HG02885 (cell line): ENCODE measurements at regions not wholly inside any gene's neighbourhood (a gene's known extent, or its start where the extent isn't known, plus 50 kb on each side); places are given as distances from the start of the nearest gene placed in this dataset.
A peak's percentile ranks its signal among the peaks of the same experiment; 100 is the strongest.

ENCODE experiments used
- ATAC-seq: cut with Tn5 transposase; IDR thresholded peaks from one replicate; pipeline ENCODE4 v1.9.1; 2021; ENCODE audit warnings: mild to moderate bottlenecking; ENCODE audit not compliant: unreplicated experiment, poor library complexity

- no peak for ATAC-seq
Observed at GRCh38 chr1:105641407-105641806, 1415.1 kb upstream of the PRMT6 start.

GRCh38 chr1:105652109-105652508 lies 1404.4 kb upstream of the PRMT6 start:
- ATAC-seq, result no peak

- ATAC-seq, result no peak
Observed at GRCh38 chr1:105655032-105655431, 1401.4 kb upstream of the PRMT6 start.

GRCh38 chr1:105664495-105664894 lies 1392.0 kb upstream of the PRMT6 start:
- no peak for ATAC-seq

- ATAC-seq, result no peak
Observed at GRCh38 chr1:105678334-105678733, 1378.1 kb upstream of the PRMT6 start.

GRCh38 chr1:105684714-105685113 lies 1371.8 kb upstream of the PRMT6 start:
- ATAC-seq, result no peak

- no peak for ATAC-seq
Observed at GRCh38 chr1:105686026-105686425, 1370.4 kb upstream of the PRMT6 start.

GRCh38 chr1:105686874-105687690 lies 1369.4 kb upstream of the PRMT6 start:
- no peak for ATAC-seq

- ATAC-seq, result no peak
Observed at GRCh38 chr1:105700723-105701122, 1355.8 kb upstream of the PRMT6 start.

- ATAC-seq, result no peak
Observed at GRCh38 chr1:105724286-105724685, 1332.2 kb upstream of the PRMT6 start.

- ATAC-seq, result no peak
Observed at GRCh38 chr1:105730701-105731100, 1325.8 kb upstream of the PRMT6 start.

GRCh38 chr1:105736349-105736748 lies 1320.1 kb upstream of the PRMT6 start:
- no peak for ATAC-seq

- no peak for ATAC-seq
Observed at GRCh38 chr1:105779727-105780126, 1276.7 kb upstream of the PRMT6 start.

GRCh38 chr1:105785021-105785420 lies 1271.5 kb upstream of the PRMT6 start:
- ATAC-seq, result no peak

- ATAC-seq, result peak; percentile 75
Observed at GRCh38 chr1:105793536-105794146, 1262.8 kb upstream of the PRMT6 start.

- no peak for ATAC-seq
Observed at GRCh38 chr1:105795741-105796140, 1260.7 kb upstream of the PRMT6 start.

- no peak for ATAC-seq
Observed at GRCh38 chr1:105830571-105831146, 1225.8 kb upstream of the PRMT6 start.

- ATAC-seq, result no peak
Observed at GRCh38 chr1:105838071-105838470, 1218.4 kb upstream of the PRMT6 start.

- ATAC-seq, result no peak
Observed at GRCh38 chr1:105865546-105865945, 1190.9 kb upstream of the PRMT6 start.

- no peak for ATAC-seq
Observed at GRCh38 chr1:105872817-105873216, 1183.7 kb upstream of the PRMT6 start.

GRCh38 chr1:105874621-105875020 lies 1181.9 kb upstream of the PRMT6 start:
- peak; percentile 78 for ATAC-seq

- ATAC-seq, result no peak
Observed at GRCh38 chr1:105886309-105886708, 1170.2 kb upstream of the PRMT6 start.
